Upper lobe of left lung (tissue), 4 donors: ENCODE measurements at regions not wholly inside any gene's neighbourhood (a gene's known extent, or its start where the extent isn't known, plus 50 kb on each side); places are given as distances from the start of the nearest gene placed in this dataset.

Experiments used
- POLR2AphosphoS5 ChIP-seq, 2 donors: sonication (generic); formaldehyde crosslinking; IDR thresholded peaks; one replicate each; pipeline ENCODE4 v1.5.1; 2017; ENCODE audit warnings: antibody characterized with exemption in 2 of 2
- TF ChIP-seq, protein P1 (sequence below), 6 experiments: fragments of 450-650 bp in 4 of 6; fragments of 200-600 bp in 2 of 6; sonication (generic) in 2 of 6; IDR thresholded peaks; one replicate each; pipeline ENCODE4 v1.5.1; 2016 to 2019; ENCODE audit warnings: antibody characterized with exemption in 6 of 6

DNA sequence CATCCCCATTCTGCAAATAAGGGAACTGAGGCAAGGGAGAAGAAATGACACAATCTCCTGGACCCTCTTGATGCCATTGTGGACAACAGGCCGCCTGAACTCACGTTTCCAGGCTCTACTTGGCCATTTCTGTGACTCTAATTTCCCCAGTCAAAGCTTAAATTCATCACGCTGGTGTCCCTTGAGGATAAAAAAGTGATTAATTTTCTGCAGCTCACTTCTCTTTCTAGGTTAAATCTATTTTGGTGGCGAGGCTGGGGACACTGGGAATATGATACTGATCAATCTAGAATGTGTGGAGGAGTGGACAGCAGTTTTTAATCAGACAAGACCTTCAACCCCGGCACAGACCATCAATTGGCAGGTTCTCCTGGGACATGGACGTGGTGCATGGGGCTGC is 168.2 kb upstream of the SULF2 start:
- TF ChIP-seq, protein P1, sequence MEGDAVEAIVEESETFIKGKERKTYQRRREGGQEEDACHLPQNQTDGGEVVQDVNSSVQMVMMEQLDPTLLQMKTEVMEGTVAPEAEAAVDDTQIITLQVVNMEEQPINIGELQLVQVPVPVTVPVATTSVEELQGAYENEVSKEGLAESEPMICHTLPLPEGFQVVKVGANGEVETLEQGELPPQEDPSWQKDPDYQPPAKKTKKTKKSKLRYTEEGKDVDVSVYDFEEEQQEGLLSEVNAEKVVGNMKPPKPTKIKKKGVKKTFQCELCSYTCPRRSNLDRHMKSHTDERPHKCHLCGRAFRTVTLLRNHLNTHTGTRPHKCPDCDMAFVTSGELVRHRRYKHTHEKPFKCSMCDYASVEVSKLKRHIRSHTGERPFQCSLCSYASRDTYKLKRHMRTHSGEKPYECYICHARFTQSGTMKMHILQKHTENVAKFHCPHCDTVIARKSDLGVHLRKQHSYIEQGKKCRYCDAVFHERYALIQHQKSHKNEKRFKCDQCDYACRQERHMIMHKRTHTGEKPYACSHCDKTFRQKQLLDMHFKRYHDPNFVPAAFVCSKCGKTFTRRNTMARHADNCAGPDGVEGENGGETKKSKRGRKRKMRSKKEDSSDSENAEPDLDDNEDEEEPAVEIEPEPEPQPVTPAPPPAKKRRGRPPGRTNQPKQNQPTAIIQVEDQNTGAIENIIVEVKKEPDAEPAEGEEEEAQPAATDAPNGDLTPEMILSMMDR (IDR thresholded peaks at IDR 0.05) = no peak
- TF ChIP-seq POLR2AphosphoS5 (IDR thresholded peaks at IDR 0.05) = no peak
